M059J (cell line): ENCODE measurements at regions not wholly inside any gene's neighbourhood (a gene's known extent, or its start where the extent isn't known, plus 50 kb on each side); places are given as distances from the start of the nearest gene placed in this dataset.

ENCODE experiments used
- DNase-seq: peaks from one replicate; pipeline ENCODE4 v3.0.0-alpha.2; 2012; ENCODE audit warnings: low read depth

DNA sequence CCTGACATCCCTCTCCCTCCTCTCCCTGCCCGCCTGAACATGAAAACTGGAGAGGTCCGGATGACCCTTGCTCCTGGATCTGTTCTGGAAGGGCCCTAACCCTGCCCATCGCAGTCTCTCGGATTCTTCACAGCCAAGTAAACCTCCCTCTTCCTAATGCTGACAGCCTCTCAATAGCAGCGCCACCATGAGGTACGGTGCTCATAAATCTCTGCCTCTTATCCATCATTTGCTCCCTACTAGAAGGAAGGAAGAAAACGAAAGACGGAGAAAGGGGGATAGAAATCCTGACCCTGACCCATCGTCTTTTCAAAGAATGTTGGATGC, 257.9 kb downstream of the BCL11A start:
- no peak for DNase-seq

DNA sequence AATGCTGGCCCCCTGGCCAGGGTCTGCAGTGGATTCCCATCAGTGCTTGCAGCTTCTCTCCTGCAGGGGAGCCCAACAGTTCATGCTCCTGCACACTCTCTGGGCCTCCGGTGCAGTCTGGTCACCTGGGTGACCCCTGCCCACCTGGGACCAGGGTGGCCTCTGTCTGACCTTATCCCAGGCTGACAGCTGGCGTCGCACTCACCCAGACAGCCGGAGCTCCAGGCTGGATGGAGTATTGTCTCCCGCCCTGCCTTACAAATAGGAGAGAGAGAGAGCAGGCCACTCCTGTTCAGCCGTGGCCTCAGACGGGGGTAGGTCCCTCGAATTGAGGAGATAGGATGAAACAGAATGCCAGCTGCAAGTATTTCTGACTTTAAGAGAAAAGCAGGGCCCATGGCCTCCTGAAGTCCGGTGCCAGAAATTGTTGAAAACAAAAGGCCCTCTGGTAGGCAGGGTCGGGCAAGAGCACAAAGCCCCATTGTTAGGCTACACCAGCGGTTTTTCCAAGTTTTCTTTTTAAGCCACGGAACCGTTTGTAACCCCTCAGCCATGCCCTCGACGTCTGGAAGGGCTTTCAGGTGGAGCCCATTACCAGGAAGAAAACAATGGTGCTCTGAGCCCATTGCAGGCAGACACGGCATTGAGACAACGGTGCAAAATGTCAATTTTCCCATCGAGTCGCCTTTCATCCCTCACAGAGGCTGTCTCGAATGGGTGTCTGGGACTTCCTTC, 258.4 kb downstream of the BCL11A start:
- no peak for DNase-seq

DNA sequence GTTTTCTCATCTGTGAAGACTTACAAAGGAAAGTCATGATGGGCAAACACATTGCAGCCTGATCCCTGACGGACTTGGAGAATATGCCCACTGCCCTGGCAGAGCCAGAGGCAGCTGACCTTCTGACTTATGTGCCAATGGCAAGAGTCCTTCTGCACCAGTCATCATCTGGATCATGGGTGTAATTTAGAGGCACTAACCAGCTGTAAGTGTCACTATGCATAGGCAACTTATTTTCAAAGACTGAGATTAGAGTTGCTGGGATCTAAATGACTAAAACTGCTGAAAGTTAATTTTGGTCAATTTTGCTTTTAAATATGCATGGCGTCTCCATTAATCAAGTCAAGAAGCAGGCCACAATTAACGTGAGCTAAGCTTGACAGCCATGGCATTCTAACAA, 261.2 kb downstream of the BCL11A start:
- no peak for DNase-seq

DNA sequence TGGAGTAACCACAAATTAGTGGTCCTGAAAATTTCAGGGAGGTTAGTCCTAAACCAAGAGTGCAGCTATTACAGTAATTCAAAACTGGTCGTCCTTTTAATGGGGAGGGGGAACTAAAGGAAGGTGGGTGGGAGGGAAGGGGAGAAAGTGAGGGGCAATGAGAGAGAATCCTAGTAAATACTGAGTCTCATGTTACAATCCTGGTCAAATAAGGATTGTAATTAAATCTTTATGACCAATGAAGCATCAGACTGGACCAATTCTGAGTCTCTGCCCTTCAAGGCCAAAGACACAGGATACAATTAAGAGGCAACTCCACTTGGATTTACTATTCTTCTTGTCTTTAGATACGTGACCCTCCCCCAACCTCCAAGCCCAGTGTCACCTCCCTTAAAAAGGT, 262.9 kb downstream of the BCL11A start:
- DNase-seq = no peak

DNA sequence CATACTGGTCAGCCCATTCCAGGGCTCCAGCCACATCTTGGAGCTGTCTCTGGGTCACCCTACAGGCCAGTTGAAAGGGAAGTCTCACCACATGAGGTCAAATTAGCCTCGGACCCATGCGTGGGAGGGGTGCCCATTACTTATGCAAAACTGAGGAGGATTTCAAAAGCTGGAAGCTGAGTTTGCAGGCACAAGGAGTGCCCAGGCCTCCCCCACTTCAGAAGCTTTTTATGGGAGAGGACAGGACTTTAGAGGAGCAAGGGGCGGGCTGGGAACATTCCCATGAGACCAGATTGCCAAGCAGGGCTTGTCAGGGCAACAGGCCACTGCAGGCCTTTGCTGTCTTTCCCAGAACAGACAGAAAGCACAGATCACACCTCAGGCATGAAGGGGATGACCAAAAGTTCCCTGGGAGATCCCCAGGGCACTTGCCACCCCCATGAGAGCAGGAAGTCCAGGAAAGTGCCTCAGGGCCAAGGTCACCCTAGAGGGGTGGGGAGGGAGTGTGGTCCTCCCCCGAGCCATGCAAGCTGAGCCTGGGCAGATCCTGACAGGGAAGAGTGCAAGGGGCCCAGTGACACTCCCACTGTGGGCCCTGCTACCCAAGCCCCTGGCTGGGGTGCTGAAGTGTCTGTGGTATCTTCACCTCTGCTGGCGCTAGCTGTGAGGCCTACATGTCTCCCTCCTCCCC, 267.7 kb downstream of the BCL11A start:
- no peak for DNase-seq

DNA sequence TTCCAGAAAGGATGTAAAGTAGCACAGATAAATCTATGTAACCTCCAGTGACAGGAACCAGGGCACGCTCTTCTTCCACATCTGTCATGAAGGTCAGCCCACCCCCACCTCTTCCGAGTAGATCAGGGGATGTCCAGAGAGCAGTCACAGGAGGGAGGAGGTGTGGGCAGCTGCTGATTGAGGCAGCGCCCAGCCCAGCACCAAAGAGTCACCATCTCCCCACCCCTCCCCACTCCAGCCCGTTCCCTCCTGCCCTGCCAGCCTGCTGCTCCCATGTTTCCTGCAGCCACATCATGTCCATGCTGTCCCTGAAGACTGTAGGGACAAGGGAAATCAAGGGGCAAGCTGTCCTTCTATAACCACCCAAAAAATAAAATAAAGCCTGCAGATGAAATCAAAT, 269.8 kb downstream of the BCL11A start:
- no peak for DNase-seq

DNA sequence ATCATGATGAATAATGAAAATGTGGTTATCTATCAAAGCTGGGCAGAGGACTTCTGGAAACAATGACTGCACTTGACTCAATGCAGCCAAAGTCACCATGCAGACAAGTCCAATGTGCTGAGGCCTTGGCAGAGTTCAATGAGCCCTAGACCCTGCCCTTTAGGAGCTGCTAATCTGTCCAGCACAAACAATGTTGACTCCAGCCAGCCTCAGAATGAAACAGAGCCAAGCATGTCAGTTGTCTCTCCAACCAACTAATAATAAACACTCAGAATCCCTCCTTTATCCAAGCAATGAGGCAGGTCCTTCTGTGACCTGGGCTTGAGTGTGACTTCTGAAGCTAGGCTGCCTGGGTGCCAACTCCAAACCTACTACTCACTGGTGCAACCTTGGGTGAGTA, 270.6 kb downstream of the BCL11A start:
- DNase-seq = no peak

DNA sequence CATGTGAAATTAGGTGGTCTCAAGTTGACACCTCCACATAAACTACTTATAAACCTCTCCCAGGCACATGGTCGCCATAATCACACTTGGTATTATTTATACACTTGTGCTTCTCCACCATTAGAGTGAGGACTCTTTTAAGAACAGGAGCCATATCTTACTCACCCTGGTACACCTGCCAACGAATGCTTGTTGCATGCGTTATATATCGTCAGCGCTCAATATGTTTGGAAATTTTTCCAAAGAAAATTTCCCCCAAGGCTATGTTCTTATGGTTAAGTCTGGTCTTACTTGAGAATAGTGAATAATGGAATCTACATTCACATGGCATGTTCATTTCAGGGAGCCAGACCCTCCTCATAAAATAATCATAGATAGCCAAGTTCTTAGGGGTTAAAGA, 271.7 kb downstream of the BCL11A start:
- no peak for DNase-seq

DNA sequence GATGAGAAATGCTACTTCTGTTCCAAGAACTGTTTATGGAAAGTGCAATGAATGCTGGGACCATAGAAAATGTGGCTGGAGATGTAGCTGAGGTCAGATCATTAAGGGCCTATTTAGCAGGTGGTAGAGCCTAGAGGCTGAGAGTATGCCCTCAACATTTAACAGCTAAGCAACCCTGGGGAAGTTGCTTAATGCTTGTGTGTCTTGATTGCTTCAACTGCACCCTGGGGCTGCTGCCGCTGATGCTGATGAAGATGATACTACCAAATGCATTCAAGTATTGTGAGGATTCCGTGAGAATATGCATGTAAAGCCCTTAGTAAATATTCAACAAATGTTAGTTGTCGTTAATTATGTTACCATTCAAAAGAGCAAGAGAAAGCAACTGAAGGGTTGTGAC, 273.2 kb downstream of the BCL11A start:
- no peak for DNase-seq

DNA sequence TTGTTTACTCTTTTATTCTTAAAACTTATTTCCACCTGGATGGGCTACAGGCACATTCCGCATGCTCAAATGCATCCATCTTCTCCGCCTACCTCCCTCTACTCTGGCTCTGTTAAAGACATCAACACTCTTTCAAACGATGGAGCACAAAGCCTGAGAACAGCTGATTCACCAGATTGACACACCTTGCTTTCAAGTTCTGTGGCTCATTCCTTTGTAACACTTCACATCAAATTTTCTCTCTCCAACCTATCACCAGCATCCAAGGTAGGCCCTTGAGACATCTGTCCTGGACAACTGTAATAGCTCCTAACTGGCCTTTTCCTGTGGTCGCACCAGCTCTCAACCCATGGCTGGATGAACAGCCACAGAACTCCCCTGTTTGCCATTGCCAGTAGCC, 274.5 kb downstream of the BCL11A start:
- DNase-seq = no peak

DNA sequence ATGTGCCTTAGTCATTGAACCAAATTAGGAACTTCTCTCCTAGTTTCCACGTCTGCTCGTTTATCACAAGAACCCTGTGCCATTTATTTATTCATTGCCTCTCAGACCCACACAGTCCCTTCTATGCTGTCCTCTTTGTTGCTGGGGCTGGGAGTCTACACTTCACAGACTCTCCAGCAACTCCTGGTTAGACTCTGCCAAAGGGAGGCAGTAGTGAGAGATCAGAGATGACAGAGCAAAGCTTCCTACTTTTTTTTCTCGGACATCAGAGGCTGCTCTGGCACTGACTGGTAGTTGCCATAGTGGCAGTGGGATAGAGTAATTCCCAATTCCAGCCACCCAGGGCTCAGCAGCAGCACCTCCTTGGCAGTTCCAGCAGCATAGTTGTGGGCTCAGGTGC, 277.5 kb downstream of the BCL11A start:
- DNase-seq = no peak

DNA sequence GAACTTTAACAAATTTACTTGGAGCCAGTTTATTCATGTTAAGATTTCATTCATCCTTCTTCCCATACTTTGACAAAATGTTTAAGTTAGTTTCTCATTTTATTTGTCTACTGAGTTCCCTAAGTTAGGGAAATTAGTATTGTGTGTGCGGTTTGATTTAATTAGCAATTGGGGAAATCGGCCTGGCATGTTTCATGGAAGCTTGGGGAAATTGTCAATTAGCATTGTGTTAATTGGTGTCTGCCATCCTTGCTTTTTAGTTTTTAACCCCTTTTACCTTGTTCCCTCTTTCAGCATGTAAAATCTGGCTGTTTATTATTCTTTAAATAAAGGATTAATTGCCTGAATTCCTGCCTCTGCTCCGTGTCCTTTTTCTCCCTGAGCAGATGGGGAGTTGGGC, 279.6 kb downstream of the BCL11A start:
- no peak for DNase-seq

DNA sequence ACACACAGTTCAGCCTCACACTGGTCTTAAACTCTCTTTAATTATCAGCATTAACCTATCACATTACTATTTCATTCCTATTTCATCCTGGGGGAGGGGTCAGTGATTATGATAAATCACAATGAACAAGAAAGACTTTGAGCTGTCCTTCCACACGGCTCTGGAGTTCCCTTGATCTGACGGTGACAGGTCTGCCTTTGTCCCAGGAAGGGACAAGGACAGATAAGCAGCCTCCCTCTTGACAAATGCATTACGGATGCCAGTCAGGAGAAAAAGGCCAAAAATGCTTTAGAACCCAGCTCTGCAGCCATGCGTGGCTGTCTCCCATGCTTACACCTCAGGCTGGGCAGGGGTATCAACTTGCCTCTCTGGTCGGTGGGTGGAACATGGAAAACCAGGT, 281.7 kb downstream of the BCL11A start:
- no peak for DNase-seq

DNA sequence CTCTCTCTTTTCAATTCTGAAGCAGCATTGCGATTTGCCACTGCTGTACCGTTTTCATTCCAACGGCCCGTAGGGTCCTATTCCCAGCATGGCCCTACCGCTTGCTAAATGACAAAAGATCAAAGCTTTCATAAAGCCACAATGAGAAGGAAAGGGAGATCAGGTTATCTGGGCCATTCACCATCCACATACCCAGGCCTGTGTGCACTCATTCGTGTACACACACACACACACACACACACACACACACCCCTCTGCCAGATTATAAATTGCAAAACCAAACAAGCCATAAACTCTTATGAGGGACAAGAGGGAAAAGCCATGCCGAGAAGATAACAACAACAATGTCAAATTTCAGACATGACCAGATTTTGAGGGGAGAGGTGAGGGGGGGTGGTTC, 282.3 kb downstream of the BCL11A start:
- DNase-seq = no peak

DNA sequence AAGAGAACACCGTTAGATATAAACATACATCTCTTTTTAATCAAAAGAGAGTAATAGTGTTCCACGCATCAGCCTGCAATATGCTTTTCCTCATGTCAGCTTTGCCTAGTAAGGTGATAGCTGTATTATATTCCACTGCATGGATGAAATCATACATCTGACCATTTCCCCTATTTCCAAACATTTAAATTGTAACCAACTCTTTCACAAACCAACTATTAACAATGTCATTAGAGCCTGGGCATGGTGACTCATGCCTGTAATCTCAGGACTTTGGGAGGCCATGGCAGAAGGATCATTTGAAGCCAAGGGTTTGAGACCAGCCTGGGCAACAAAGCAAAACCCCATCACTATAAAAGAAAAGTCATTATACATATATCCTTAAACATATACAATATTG, 284.8 kb downstream of the BCL11A start:
- no peak for DNase-seq

DNA sequence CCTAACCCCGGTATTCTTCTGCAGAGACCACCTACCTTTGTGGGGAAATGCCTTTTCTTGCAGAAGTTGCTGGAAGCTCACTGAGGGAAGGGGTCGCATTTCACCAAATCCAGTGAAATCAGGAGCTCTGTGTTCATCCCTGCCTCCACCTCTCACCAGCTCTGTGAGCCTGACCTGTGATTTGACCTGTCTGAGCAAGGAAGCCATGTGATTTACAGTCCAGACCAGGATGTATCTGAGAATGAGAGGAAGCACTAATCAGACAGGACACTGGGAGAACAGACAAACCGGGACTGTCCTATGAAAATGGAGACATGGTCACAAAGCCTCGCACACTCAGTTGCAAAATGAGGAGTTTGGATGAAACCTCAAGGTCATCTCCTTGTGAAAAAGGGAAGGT, 285.4 kb downstream of the BCL11A start:
- no peak for DNase-seq

DNA sequence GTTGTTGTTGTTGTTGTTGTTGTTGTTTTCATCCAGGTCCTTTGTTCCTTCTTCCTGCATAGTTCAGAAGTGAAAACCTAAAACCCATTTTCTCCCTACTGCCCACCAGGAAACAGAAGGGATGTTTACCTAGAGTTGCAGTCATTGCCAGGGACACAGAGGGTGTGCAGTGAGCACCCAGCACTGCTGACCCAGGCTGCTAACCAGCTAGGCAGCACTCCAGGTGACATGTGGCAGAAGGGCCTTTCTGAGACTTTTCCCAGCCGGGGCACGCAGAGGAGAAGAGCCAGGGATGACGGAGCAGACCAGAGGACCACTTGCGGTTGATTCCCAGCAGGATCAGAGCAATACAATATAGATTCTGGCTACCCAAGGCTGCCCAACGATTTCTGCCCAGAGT, 286.3 kb downstream of the BCL11A start:
- DNase-seq = no peak

DNA sequence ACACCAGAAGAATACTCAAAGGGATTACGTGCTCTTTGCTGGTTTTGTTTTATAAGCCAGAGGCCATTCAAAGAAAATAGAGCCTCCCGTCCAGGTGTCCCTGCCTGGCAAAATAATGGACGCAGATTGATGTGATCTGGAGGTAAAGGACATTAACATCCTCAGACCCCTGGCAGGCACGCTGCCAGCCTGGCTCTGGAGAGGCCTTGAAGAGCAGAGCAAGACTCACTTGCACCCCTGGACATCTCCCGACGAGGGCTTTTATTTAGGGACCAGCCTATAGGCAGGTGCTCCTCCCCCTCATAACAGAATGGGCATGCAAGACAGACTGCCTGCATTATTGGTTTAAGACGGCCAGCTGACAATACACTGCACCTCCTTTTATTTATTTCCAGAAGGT, 291.3 kb downstream of the BCL11A start:
- DNase-seq = no peak

DNA sequence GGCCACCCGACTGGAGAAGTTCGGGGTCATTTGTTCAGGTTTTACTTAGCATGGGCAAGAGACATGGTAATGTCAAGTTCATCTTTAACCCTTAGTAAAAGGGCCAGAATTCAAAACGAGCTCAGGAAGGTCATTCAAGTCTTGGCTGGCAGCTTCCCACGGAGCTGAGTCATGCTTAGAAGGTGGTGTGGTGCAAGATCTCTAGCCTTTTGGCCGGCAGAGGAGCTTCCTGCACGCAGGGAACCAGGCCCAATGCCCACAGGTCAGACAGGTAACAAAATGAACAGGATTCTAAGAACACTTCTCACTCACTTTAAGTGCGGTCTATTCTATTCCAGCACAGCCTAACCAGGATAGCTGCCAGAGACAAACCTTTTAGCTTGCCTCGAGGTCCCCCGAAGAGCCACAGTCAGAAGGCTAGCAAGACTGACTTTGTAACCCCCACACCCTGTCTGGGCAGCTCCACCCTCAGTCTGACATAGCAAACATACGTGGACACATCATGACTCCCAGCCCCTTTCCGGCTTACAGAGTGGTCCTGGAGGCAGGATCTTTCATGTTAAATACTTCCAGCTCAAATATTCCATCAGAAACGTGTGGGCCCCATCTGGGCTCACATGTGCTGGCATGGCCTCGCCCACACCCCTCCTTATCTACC, 292.7 kb downstream of the BCL11A start:
- peak; percentile 11 for DNase-seq

DNA sequence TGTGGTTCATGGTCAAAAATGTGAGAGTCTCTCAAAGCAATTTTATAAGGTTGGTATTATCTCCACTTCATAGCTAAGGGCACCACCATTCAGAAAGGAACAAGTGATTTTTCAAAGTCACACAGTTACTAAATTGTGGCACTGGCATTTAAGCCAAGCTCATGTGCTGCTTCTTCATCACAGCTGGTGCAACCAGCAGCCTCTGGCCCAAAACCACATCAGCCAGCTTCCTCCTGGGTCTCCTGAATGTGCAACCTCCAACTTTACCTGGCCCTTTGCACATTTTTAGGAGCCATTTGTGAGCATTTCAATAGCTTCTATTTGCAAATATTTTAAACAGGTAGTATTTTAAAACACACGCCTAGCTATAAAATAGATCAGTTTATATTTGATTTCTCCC, 293.7 kb downstream of the BCL11A start:
- no peak for DNase-seq

DNA sequence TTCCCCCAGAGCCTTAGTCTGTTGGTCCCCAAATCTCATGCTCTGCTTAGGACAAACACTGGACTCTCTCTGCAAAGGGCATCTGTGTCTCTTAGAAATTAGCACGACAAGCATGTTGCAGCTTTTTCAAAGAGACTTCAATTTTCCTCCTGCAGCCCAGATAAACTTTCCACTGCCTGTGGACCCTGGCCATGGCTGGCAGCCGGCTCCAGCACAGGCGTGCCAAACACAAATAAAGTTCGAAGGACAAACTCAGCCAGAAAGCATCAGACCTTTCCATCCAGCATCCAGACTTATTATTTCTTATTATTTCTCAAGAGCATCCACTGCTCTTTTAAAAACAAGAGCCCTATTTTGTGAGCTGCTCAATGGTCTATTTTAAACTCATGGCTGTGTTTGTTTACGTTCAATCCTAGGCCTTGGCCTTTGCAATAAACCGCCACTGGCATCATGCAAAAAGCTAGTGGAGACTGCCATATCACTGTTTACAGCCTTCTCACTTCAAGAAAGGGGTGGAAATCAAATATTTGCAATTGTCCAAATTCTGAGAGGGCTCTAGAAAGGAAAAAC, 300.8 kb downstream of the BCL11A start:
- DNase-seq = no peak

DNA sequence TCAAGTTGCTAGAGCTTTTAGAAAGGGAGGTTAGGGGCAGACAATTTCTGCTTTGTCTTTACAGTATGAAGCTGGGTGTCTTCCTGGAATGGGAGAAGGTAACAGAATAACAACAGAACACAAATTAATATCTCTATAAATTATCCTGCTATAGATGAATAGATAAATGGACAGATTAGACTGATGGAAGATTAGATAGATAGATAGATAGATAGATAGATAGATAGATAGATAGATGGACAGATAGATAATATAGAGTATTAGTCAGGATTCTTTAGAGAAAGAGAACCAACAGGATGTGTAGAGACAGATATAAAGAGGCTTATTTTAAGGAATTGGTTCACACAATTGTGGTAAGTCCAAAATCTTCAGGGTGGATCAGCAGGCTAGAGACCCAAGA, 302.2 kb downstream of the BCL11A start:
- DNase-seq = no peak

DNA sequence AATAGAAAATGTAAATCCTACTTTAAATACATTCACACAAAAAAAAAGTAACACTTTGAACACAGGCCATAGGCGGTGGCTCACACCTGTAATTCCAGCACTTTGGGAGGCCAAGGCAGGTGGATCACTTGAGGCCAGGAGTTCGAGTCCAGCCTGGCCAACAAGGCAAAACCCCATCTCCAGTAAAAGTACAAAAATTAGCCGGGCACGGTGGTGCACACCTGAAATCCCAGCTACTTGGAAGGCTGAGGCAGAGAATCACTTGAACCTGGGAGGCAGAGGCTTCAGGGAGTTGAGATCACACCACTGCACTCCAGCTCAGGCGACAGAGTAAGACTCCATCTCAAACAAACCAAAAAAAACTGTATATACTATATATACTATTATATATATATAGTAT, 303.6 kb downstream of the BCL11A start:
- no peak for DNase-seq
